ENCODE measurements at regions not wholly inside any gene's neighbourhood (a gene's known extent, or its start where the extent isn't known, plus 50 kb on each side); places are given as distances from the start of the nearest gene placed in this dataset.
"Not testable (repeated sequence)": the region's sequence is repeated elsewhere in the genome, so short reads cannot be mapped to it uniquely, and the experiment has no call there.

GRCh38 chr3:176119826-176120225 lies 1077.5 kb downstream of the TBL1XR1 start:
- no peak for TF ChIP-seq CTCF (IDR thresholded peaks at IDR 0.05)
- DNase-seq (no peak), ATAC-seq (no peak)
- Histone ChIP-seq H3K36me3 (no peaks in the 10 kb centered on the region), H3K4me1 (no peaks in the 10 kb centered on the region), H3K27ac (no peak overlapping the region), H3K9me3 (peaks cover 0 to 27% (median 0%) of the 10 kb centered on the region in 11 donors), H3K27me3 (no peaks in the 10 kb centered on the region), H3K4me3 (no peak overlapping the region)
- WGBS, 2 donors: 80% methylated on average over 6 of the region's 6 CpGs
- intact Hi-C loops (cut with DNase I): no loop called here

- no peak for DNase-seq
- Histone ChIP-seq H3K4me1 (no peaks in the 10 kb centered on the region), H3K27ac (no peak overlapping the region), H3K27me3 (no peaks in the 10 kb centered on the region), H3K36me3 (no peaks in the 10 kb centered on the region), H3K9me3 (peaks cover 0 to 6% (median 0%) of the 10 kb centered on the region in 11 donors), H3K4me3 (no peak overlapping the region)
- 69 to 78% methylated on average over 2 of the region's 2 CpGs for WGBS, 2 donors
- intact Hi-C loops (cut with DNase I): no loop called here
- ATAC-seq: no peak
- TF ChIP-seq CTCF (IDR thresholded peaks at IDR 0.05): no peak
Measured at GRCh38 chr3:176106380-176106779, 1090.9 kb downstream of the TBL1XR1 start.

- Histone ChIP-seq H3K27me3 (no peaks in the 10 kb centered on the region), H3K27ac (no peak overlapping the region), H3K4me1 (no peaks in the 10 kb centered on the region), H3K4me3 (no peak overlapping the region), H3K36me3 (no peaks in the 10 kb centered on the region), H3K9me3 (peaks cover 0 to 10% (median 0%) of the 10 kb centered on the region in 11 donors)
- intact Hi-C loops (cut with DNase I): no loop called here
- no peak for DNase-seq
- ATAC-seq: no peak
- no peak for TF ChIP-seq CTCF (IDR thresholded peaks at IDR 0.05)
Measured at GRCh38 chr3:176097027-176097426, 1100.3 kb downstream of the TBL1XR1 start.

- H3K36me3 ChIP-seq; DNase-seq; H3K27me3 ChIP-seq; H3K4me3 ChIP-seq; intact Hi-C loops (cut with DNase I); ATAC-seq; H3K9me3 ChIP-seq; H3K27ac ChIP-seq; H3K4me1 ChIP-seq: not testable (repeated sequence)
- 49 to 61% methylated on average over 1 of the region's 1 CpG for WGBS, 2 donors
Measured at GRCh38 chr3:176093892-176094291, 1103.4 kb downstream of the TBL1XR1 start.

- TF ChIP-seq CTCF (IDR thresholded peaks at IDR 0.05): no peak
- no peak overlapping the region for H3K27ac ChIP-seq
- no peaks in the 10 kb centered on the region for H3K4me1 ChIP-seq
- DNase-seq: no peak
- H3K9me3 ChIP-seq: peaks cover 0 to 24% (median 3%) of the 10 kb centered on the region in 11 donors
- no peaks in the 10 kb centered on the region for H3K27me3 ChIP-seq
- no peaks in the 10 kb centered on the region for H3K36me3 ChIP-seq
- H3K4me3 ChIP-seq: no peak overlapping the region
- intact Hi-C loops (cut with DNase I): no loop called here
- ATAC-seq: no peak
- 64 to 85% methylated on average over 3 of the region's 3 CpGs for WGBS, 2 donors
Measured at GRCh38 chr3:176090727-176091126, 1106.6 kb downstream of the TBL1XR1 start.

Data from heart right ventricle (tissue), 16 donors.